Sigmoid colon (tissue), 6 donors: ENCODE measurements at regions not wholly inside any gene's neighbourhood (a gene's known extent, or its start where the extent isn't known, plus 50 kb on each side); places are given as distances from the start of the nearest gene placed in this dataset.
A peak's percentile ranks its signal among the peaks of the same experiment; 100 is the strongest.

Experiments used
- DNase-seq: peaks from one replicate; pipeline ENCODE4 v3.0.0-alpha.2; 2019
- H3K27ac ChIP-seq, 4 donors: fragments of 200-600 bp; sonication (generic); one replicate each; pipeline ENCODE4 v1.5.1; 2016 to 2019; ENCODE audit warnings: mild to moderate bottlenecking in 1 of 4
- H3K27me3 ChIP-seq, 3 donors: fragments of 200-600 bp; sonication (generic); one replicate each; pipeline ENCODE4 v1.5.1; 2019; ENCODE audit warnings: mild to moderate bottlenecking in 1 of 3
- H3K36me3 ChIP-seq, 4 donors: fragments of 200-600 bp; sonication (generic); one replicate each; pipeline ENCODE4 v1.5.1; 2016 to 2019
- H3K4me1 ChIP-seq, 4 donors: fragments of 200-600 bp; sonication (generic); one replicate each; pipeline ENCODE4 v1.5.1; 2017 to 2019
- H3K4me3 ChIP-seq, 4 donors: fragments of 200-600 bp; sonication (generic); one replicate each; pipeline ENCODE4 v1.5.1; 2017 to 2019; ENCODE audit warnings: mild to moderate bottlenecking in 2 of 4, moderate library complexity in 1 of 4
- H3K9me3 ChIP-seq, 4 donors: fragments of 200-600 bp in 3 of 4; sonication (generic) in 3 of 4; one replicate each; pipeline versions ENCODE4 v1.5.1 to v1.6.1; 2013 to 2019
- CTCF ChIP-seq, 4 experiments: fragments of 450-650 bp in 3 of 4; fragments of 200-600 bp in 1 of 4; IDR thresholded peaks; one replicate each; pipeline ENCODE4 v1.5.1; 2016 to 2019; ENCODE audit warnings: antibody characterized with exemption in 4 of 4, mild to moderate bottlenecking in 3 of 4, moderate library complexity in 2 of 4
- EP300 ChIP-seq, 4 donors: sonication (generic); formaldehyde crosslinking; IDR thresholded peaks; one replicate each; pipeline ENCODE4 v1.6.1; 2017; ENCODE audit warnings: antibody characterized with exemption in 4 of 4
- POLR2A ChIP-seq, 2 donors: fragments of 450-650 bp; IDR thresholded peaks; one replicate each; pipeline ENCODE4 v1.6.1; 2016; ENCODE audit warnings: antibody characterized with exemption in 2 of 2, mild to moderate bottlenecking in 2 of 2, moderate library complexity in 2 of 2
- POLR2AphosphoS5 ChIP-seq, 4 donors: sonication (generic); formaldehyde crosslinking; IDR thresholded peaks; one replicate each; pipeline ENCODE4 v1.6.1; 2017; ENCODE audit warnings: antibody characterized with exemption in 4 of 4
- WGBS, 2 donors: extraction: QIAGEN DNeasy Blood & Tissue Kit; methylation state at CpG; one replicate each; pipeline ENCODE4 v1.1.7; 2013; 5-methylcytosine and 5-hydroxymethylcytosine counted together
- intact Hi-C: fragments of 100-400 bp; cut with DNase I; formaldehyde crosslinking; loops from one replicate; pipeline ENCODE4 v1.15.1; 2023
- donor health status: healthy with polysubstance abuse.
- donor health status: healthy.

GRCh38 chr20:48194583-48194982 lies 409.3 kb upstream of the SULF2 start:
- intact Hi-C loops: no loop called here
- H3K27me3 ChIP-seq: no peaks in the 10 kb centered on the region
- no peak overlapping the region for H3K4me3 ChIP-seq
- 93 to 94% methylated on average over 17 of the region's 17 CpGs for WGBS, 2 donors
- TF ChIP-seq CTCF (IDR thresholded peaks at IDR 0.05) (no peak), POLR2A (IDR thresholded peaks at IDR 0.05) (no peak), EP300 (IDR thresholded peaks at IDR 0.05) (no peak), POLR2AphosphoS5 (IDR thresholded peaks at IDR 0.05) (no peak)
- H3K27ac ChIP-seq: no peak overlapping the region
- DNase-seq: no peak
- peaks cover 0 to 3% (median 0%) of the 10 kb centered on the region in 4 donors for H3K4me1 ChIP-seq
- no peaks in the 10 kb centered on the region for H3K9me3 ChIP-seq
- no peaks in the 10 kb centered on the region for H3K36me3 ChIP-seq

DNA sequence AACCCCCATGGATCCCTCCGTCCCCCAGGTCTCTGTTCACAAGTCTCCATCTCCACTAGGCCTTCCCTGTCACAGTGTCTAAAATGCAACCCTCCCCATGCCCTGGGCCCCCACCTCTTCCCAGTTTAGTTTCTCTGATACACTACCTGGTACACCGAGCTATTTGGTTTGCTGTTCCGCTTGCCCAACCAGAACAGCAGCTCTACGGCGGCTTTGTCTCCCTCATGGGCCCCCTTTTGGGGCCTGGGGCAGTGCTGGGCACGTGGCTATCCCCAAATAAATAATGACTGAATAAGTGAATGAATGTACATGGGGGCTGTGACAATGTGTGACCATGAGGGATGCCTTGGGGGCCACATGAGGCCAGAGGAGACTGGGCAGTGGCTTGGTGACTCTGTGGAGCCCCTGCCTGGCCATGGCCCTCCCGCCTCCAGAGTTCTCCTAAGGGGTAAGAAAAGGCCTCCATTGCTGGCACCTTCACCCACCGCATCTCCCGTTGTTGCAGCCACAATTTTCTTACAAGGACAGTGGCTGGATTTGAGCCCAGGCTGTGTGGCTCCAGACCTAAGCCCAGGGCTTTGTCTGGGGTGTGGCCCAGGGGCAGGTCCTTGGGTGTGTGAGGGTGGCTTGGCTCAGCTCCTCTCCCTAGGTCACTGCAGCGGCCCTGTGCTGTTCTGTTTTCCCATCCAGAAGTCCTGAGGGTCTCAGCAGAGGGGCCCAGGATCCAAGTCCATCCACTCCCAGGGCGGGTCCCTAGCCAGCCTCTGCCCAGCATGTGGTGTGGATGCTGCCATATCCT lies 408.5 kb upstream of the SULF2 start:
- Histone ChIP-seq H3K4me1 (peaks cover 0 to 1% (median 0%) of the 10 kb centered on the region in 4 donors), H3K36me3 (no peaks in the 10 kb centered on the region), H3K27ac (no peak overlapping the region), H3K4me3 (no peak overlapping the region), H3K27me3 (no peaks in the 10 kb centered on the region), H3K9me3 (no peaks in the 10 kb centered on the region)
- no peak for DNase-seq
- WGBS, 2 donors: 66 to 80% methylated on average over 11 of the region's 11 CpGs
- TF ChIP-seq POLR2A (IDR thresholded peaks at IDR 0.05) (no peak), CTCF (IDR thresholded peaks at IDR 0.05) (no peak), POLR2AphosphoS5 (IDR thresholded peaks at IDR 0.05) (no peak), EP300 (IDR thresholded peaks at IDR 0.05) (no peak)
- intact Hi-C loops: no loop called here

- H3K4me1 ChIP-seq: peaks cover 0 to 4% (median under 1%) of the 10 kb centered on the region in 4 donors
- no peaks in the 10 kb centered on the region for H3K36me3 ChIP-seq
- TF ChIP-seq POLR2AphosphoS5 (IDR thresholded peaks at IDR 0.05): no peak
- TF ChIP-seq EP300 (IDR thresholded peaks at IDR 0.05): no peak
- TF ChIP-seq POLR2A (IDR thresholded peaks at IDR 0.05): no peak
- no peak for TF ChIP-seq CTCF (IDR thresholded peaks at IDR 0.05)
- 31 to 75% methylated on average over 12 of the region's 12 CpGs for WGBS, 2 donors
- no peak overlapping the region for H3K27ac ChIP-seq
- H3K9me3 ChIP-seq: no peaks in the 10 kb centered on the region
- intact Hi-C loops: no loop called here
- no peak for DNase-seq
- no peaks in the 10 kb centered on the region for H3K27me3 ChIP-seq
- H3K4me3 ChIP-seq: no peak overlapping the region
Observed at GRCh38 chr20:48192109-48192508, 406.8 kb upstream of the SULF2 start.

GRCh38 chr20:48191200-48191599 lies 405.9 kb upstream of the SULF2 start:
- no peaks in the 10 kb centered on the region for H3K27me3 ChIP-seq
- peak overlapping the region in 1 of 4 donors; percentile 11 for H3K27ac ChIP-seq
- H3K4me3 ChIP-seq: no peak overlapping the region
- intact Hi-C loops: no loop called here
- no peak for DNase-seq
- no peaks in the 10 kb centered on the region for H3K36me3 ChIP-seq
- no peaks in the 10 kb centered on the region for H3K9me3 ChIP-seq
- 13 to 66% methylated on average over 3 of the region's 3 CpGs for WGBS, 2 donors
- H3K4me1 ChIP-seq: peaks cover 0 to 11% (median 4%) of the 10 kb centered on the region in 4 donors
- no peak for TF ChIP-seq EP300 (IDR thresholded peaks at IDR 0.05)
- TF ChIP-seq POLR2A (IDR thresholded peaks at IDR 0.05): no peak
- TF ChIP-seq CTCF (IDR thresholded peaks at IDR 0.05): no peak
- TF ChIP-seq POLR2AphosphoS5 (IDR thresholded peaks at IDR 0.05): no peak
